Liver (tissue), 8 donors: ENCODE measurements at regions not wholly inside any gene's neighbourhood (a gene's known extent, or its start where the extent isn't known, plus 50 kb on each side); places are given as distances from the start of the nearest gene placed in this dataset.

Experiments
- DNase-seq: peaks from one replicate; pipeline ENCODE4 v3.0.0-alpha.2; 2017; ENCODE audit warnings: low spot score
- H3K27ac ChIP-seq, 2 donors: one replicate each; pipeline ENCODE4 v1.7.0; 2013; ENCODE audit warnings: inconsistent platforms in 2 of 2, low read length in 2 of 2, control low read depth in 1 of 2, low read depth in 1 of 2, mild to moderate bottlenecking in 1 of 2
- H3K27me3 ChIP-seq, 4 donors: one replicate each; pipeline versions ENCODE4 v1.6.1 to v1.7.0; 2013; ENCODE audit warnings: low read length in 3 of 4, inconsistent platforms in 1 of 4, mild to moderate bottlenecking in 1 of 4, moderate library complexity in 1 of 4; ENCODE audit not compliant: control insufficient read depth in 4 of 4, insufficient read depth in 4 of 4
- H3K36me3 ChIP-seq, 4 donors: one replicate each; pipeline versions ENCODE4 v1.6.1 to v1.7.0; 2013; ENCODE audit warnings: low read length in 3 of 4, mild to moderate bottlenecking in 3 of 4, low read depth in 1 of 4, moderate library complexity in 1 of 4; ENCODE audit not compliant: control insufficient read depth in 4 of 4, insufficient read depth in 3 of 4
- H3K4me1 ChIP-seq, 4 donors: one replicate each; pipeline versions ENCODE4 v1.6.1 to v1.7.0; 2013; ENCODE audit warnings: low read length in 3 of 4, mild to moderate bottlenecking in 3 of 4, moderate library complexity in 1 of 4; ENCODE audit not compliant: control insufficient read depth in 4 of 4, insufficient read depth in 4 of 4
- H3K4me3 ChIP-seq, 3 donors: one replicate each; pipeline versions ENCODE4 v1.6.1 to v1.7.0; 2013; ENCODE audit warnings: low read length in 3 of 3, control low read depth in 1 of 3, low read depth in 1 of 3, mild to moderate bottlenecking in 1 of 3
- H3K9ac ChIP-seq, 2 donors: one replicate each; pipeline ENCODE4 v1.7.0; 2013; ENCODE audit warnings: low read length in 2 of 2, mild to moderate bottlenecking in 2 of 2, moderate library complexity in 2 of 2, control low read depth in 1 of 2, low read depth in 1 of 2
- H3K9me3 ChIP-seq, 4 donors: one replicate each; pipeline versions ENCODE4 v1.6.1 to v1.7.0; 2013; ENCODE audit warnings: low read length in 3 of 4; ENCODE audit not compliant: control insufficient read depth in 4 of 4
- CTCF ChIP-seq: fragments of 150-350 bp; IDR thresholded peaks from 2 replicates; pipeline ENCODE4 v1.5.1; 2017; ENCODE audit warnings: improper control_type of control experiment, low read depth, low read length; ENCODE audit not compliant: missing input control
- EGR1 ChIP-seq, 2 donors: IDR thresholded peaks; 2 replicates each; pipeline ENCODE4 v1.6.1; 2016 to 2018; ENCODE audit warnings: antibody characterized with exemption in 2 of 2, low read depth in 2 of 2
- FOXA1 ChIP-seq: IDR thresholded peaks from 2 replicates; pipeline ENCODE4 v1.6.1; 2016; ENCODE audit warnings: antibody characterized with exemption
- FOXA2 ChIP-seq: IDR thresholded peaks from 2 replicates; pipeline ENCODE4 v1.6.1; 2016; ENCODE audit warnings: antibody characterized with exemption
- GABPA ChIP-seq, 2 donors: IDR thresholded peaks in 1 of 2; conservative IDR thresholded peaks in 1 of 2; 2 replicates each; pipeline ENCODE4 v1.6.1; 2016; ENCODE audit warnings: antibody characterized with exemption in 2 of 2, mild to moderate bottlenecking in 1 of 2, moderate library complexity in 1 of 2
- HNF4A ChIP-seq, 2 donors: conservative IDR thresholded peaks; 2 replicates each; pipeline ENCODE4 v1.6.1; 2016; ENCODE audit warnings: antibody characterized with exemption in 2 of 2, mild to moderate bottlenecking in 2 of 2
- HNF4G ChIP-seq: IDR thresholded peaks from 2 replicates; pipeline ENCODE4 v1.6.1; 2016; ENCODE audit warnings: antibody characterized with exemption
- JUND ChIP-seq, 2 donors: IDR thresholded peaks; 2 replicates each; pipeline ENCODE4 v1.6.1; 2016; ENCODE audit warnings: antibody characterized with exemption in 2 of 2
- NR2F2 ChIP-seq: IDR thresholded peaks from 2 replicates; pipeline ENCODE4 v1.6.1; 2016; ENCODE audit warnings: antibody characterized with exemption
- RAD21 ChIP-seq, 2 donors: IDR thresholded peaks; 2 replicates each; pipeline ENCODE4 v1.6.1; 2016; ENCODE audit warnings: antibody characterized with exemption in 2 of 2, mild to moderate bottlenecking in 2 of 2
- REST ChIP-seq: IDR thresholded peaks from 2 replicates; pipeline ENCODE4 v1.6.1; 2016; ENCODE audit warnings: antibody characterized with exemption, mild to moderate bottlenecking
- RXRA ChIP-seq, 2 donors: IDR thresholded peaks; 2 replicates each; pipeline ENCODE4 v1.6.1; 2017 to 2018; ENCODE audit warnings: antibody characterized with exemption in 2 of 2, mild to moderate bottlenecking in 1 of 2
- SP1 ChIP-seq: IDR thresholded peaks from 2 replicates; pipeline ENCODE4 v1.6.1; 2018; ENCODE audit warnings: antibody characterized with exemption, mild to moderate bottlenecking
- TAF1 ChIP-seq: conservative IDR thresholded peaks from 2 replicates; pipeline ENCODE4 v1.6.1; 2016; ENCODE audit warnings: antibody characterized with exemption, mild to moderate bottlenecking
- YY1 ChIP-seq: IDR thresholded peaks from 2 replicates; pipeline ENCODE4 v1.6.1; 2016; ENCODE audit warnings: antibody characterized with exemption, mild to moderate bottlenecking
- ZBTB33 ChIP-seq: IDR thresholded peaks from 2 replicates; pipeline ENCODE4 v1.6.1; 2016; ENCODE audit warnings: antibody characterized with exemption
- WGBS: extraction: QIAGEN DNeasy Blood & Tissue Kit; methylation state at CpG from one replicate; pipeline ENCODE4 v1.1.7; 2013; 5-methylcytosine and 5-hydroxymethylcytosine counted together
- TF ChIP-seq, protein P1 (sequence below): IDR thresholded peaks from 2 replicates; pipeline ENCODE4 v1.6.1; 2016; ENCODE audit warnings: antibody characterized with exemption
- TF ChIP-seq, protein P2 (sequence below): IDR thresholded peaks from 2 replicates; pipeline ENCODE4 v1.6.1; 2016; ENCODE audit warnings: antibody characterized with exemption
- donor health status: healthy.
- donor health status: healthy.
- donor health status: healthy.
- donor health status: healthy.
- donor health status: healthy.

GRCh38 chr2:56739413-56739812 lies 555.6 kb downstream of the CCDC85A start:
- 73% methylated on average over 1 of the region's 1 CpG for WGBS
- Histone ChIP-seq H3K4me1 (no peaks in the 10 kb centered on the region), H3K9ac (no peak overlapping the region), H3K27me3 (no peaks in the 10 kb centered on the region), H3K27ac (no peak overlapping the region), H3K4me3 (no peak overlapping the region), H3K36me3 (no peaks in the 10 kb centered on the region), H3K9me3 (no peaks in the 10 kb centered on the region)
- DNase-seq: no peak
- TF ChIP-seq RXRA (IDR thresholded peaks at IDR 0.05): no peak
- TF ChIP-seq HNF4G: no peak
- TF ChIP-seq FOXA1: no peak
- no peak for TF ChIP-seq SP1
- TF ChIP-seq YY1: no peak
- TF ChIP-seq REST: no peak
- no peak for TF ChIP-seq RAD21 (IDR thresholded peaks at IDR 0.05)
- TF ChIP-seq ZBTB33: no peak
- TF ChIP-seq, protein P1, sequence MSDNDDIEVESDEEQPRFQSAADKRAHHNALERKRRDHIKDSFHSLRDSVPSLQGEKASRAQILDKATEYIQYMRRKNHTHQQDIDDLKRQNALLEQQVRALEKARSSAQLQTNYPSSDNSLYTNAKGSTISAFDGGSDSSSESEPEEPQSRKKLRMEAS: no peak
- TF ChIP-seq, protein P2, sequence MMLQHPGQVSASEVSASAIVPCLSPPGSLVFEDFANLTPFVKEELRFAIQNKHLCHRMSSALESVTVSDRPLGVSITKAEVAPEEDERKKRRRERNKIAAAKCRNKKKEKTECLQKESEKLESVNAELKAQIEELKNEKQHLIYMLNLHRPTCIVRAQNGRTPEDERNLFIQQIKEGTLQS: no peak

GRCh38 chr2:56741601-56742102 lies 557.9 kb downstream of the CCDC85A start:
- WGBS: 83% methylated on average over 5 of the region's 5 CpGs
- no peak overlapping the region for H3K4me3 ChIP-seq
- H3K27ac ChIP-seq: no peak overlapping the region
- no peaks in the 10 kb centered on the region for H3K9me3 ChIP-seq
- no peak for DNase-seq
- no peaks in the 10 kb centered on the region for H3K27me3 ChIP-seq
- H3K9ac ChIP-seq: no peak overlapping the region
- no peaks in the 10 kb centered on the region for H3K4me1 ChIP-seq
- H3K36me3 ChIP-seq: no peaks in the 10 kb centered on the region
- TF ChIP-seq RAD21 (IDR thresholded peaks at IDR 0.05) (no peak), EGR1 (IDR thresholded peaks at IDR 0.05; ENCODE audit: low read depth in 2 of 2) (no peak), FOXA1 (no peak), TAF1 (no peak), CTCF (no peak), SP1 (no peak), HNF4A (conservative IDR thresholded peaks at IDR 0.05) (no peak), FOXA2 (no peak), YY1 (no peak), ZBTB33 (no peak), NR2F2 (no peak), REST (no peak), JUND (IDR thresholded peaks at IDR 0.05) (no peak), GABPA (IDR thresholded peaks at IDR 0.05 in 1 of 2, conservative IDR thresholded peaks at IDR 0.05 in 1 of 2) (no peak)
- TF ChIP-seq, protein P2: no peak
